Tibial nerve (tissue), 4 donors: ENCODE measurements at regions not wholly inside any gene's neighbourhood (a gene's known extent, or its start where the extent isn't known, plus 50 kb on each side); places are given as distances from the start of the nearest gene placed in this dataset.

Experiments used
- CTCF ChIP-seq, 5 experiments: fragments of 200-600 bp in 3 of 5; fragments of 450-650 bp in 2 of 5; sonication (generic) in 3 of 5; IDR thresholded peaks; one replicate each; pipeline ENCODE4 v1.5.1; 2016 to 2019; ENCODE audit warnings: antibody characterized with exemption in 5 of 5, mild to moderate bottlenecking in 3 of 5, moderate library complexity in 2 of 5
- EP300 ChIP-seq, 2 donors: sonication (generic); formaldehyde crosslinking; IDR thresholded peaks; one replicate each; pipeline ENCODE4 v1.6.1; 2017; ENCODE audit warnings: antibody characterized with exemption in 2 of 2, mild to moderate bottlenecking in 1 of 2
- POLR2A ChIP-seq, 2 donors: fragments of 450-650 bp; IDR thresholded peaks; one replicate each; pipeline ENCODE4 v1.6.1; 2017; ENCODE audit warnings: antibody characterized with exemption in 2 of 2, mild to moderate bottlenecking in 2 of 2, moderate library complexity in 2 of 2

- TF ChIP-seq CTCF (IDR thresholded peaks at IDR 0.05): no peak
- TF ChIP-seq EP300 (IDR thresholded peaks at IDR 0.05): no peak
- no peak for TF ChIP-seq POLR2A (IDR thresholded peaks at IDR 0.05)
Measured at GRCh38 chr6:40948570-40948969, 90.5 kb downstream of the UNC5CL start.
